WERI-Rb-1 (cell line): ENCODE measurements at regions not wholly inside any gene's neighbourhood (a gene's known extent, or its start where the extent isn't known, plus 50 kb on each side); places are given as distances from the start of the nearest gene placed in this dataset.

ENCODE experiments used
- DNase-seq: peaks from one replicate; pipeline ENCODE4 v3.0.0-alpha.2; 2020
- H3K27ac ChIP-seq: fragments of 250-450 bp; sonication (Bioruptor Pico); 2 replicates; pipeline ENCODE4 v1.5.1; 2020; ENCODE audit warnings: mild to moderate bottlenecking, moderate library complexity
- H3K27me3 ChIP-seq: fragments of 250-450 bp; sonication (Bioruptor Pico); 2 replicates; pipeline ENCODE4 v1.5.1; 2021; ENCODE audit warnings: mild to moderate bottlenecking, low read depth, moderate library complexity; ENCODE audit not compliant: insufficient read depth, severe bottlenecking
- H3K36me3 ChIP-seq: fragments of 250-450 bp; sonication (Bioruptor Pico); 2 replicates; pipeline ENCODE4 v1.5.1; 2020; ENCODE audit warnings: mild to moderate bottlenecking, moderate library complexity
- H3K4me3 ChIP-seq: 2 replicates; pipeline ENCODE4 v1.5.1; 2011; ENCODE audit warnings: low read depth, mild to moderate bottlenecking, control low read depth, low read length
- H3K9me3 ChIP-seq: fragments of 250-450 bp; sonication (Bioruptor Pico); 2 replicates; pipeline ENCODE4 v1.5.1; 2021; ENCODE audit warnings: mild to moderate bottlenecking, moderate library complexity; ENCODE audit not compliant: severe bottlenecking
- CTCF ChIP-seq: IDR thresholded peaks from 2 replicates; pipeline ENCODE4 v1.5.1; 2011; ENCODE audit warnings: low read depth, mild to moderate bottlenecking, control low read depth, inconsistent platforms, low read length

DNA sequence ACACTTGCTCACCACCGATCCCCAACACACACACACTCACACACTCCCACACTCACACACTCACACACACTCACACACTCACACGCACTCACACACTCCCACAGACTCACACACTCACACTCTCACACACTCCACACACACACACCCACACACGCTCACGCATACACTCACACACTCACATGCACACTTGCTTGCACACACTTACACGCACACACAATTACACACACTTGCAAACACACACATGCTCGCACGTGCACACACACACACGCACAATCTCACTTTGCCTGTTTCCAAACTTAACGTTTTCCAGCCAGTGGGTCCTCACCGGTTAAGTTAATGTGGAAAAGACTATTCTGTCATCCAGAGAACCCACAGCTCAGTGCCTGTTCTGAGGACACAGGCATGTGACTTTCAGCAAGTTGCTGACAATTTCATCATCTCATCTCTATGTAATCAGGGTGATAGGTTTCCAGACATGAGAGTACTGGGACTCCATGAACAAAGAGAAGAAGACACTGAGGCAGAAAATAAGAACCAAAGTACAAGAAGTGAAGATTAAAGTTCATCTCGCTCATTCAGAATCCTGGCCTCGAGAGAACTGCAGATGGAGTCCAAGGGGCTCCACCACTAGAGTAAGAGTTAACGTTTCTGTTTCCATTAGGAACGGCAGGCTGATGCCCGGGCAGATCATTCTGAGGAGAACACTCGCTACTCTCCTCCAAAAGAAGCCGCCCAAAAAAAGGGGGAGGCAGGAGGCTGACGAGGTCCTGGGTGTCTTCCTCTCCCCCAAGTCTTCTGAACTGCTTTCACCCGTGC, 153.2 kb upstream of the FRG1 start:
- Histone ChIP-seq H3K36me3 (no peaks in the 10 kb centered on the region), H3K27ac (no peak overlapping the region), H3K4me3 (no peak overlapping the region), H3K9me3 (no peaks in the 10 kb centered on the region), H3K27me3 (peaks cover 96% of the 10 kb centered on the region)
- no peak for DNase-seq
- no peak for TF ChIP-seq CTCF

DNA sequence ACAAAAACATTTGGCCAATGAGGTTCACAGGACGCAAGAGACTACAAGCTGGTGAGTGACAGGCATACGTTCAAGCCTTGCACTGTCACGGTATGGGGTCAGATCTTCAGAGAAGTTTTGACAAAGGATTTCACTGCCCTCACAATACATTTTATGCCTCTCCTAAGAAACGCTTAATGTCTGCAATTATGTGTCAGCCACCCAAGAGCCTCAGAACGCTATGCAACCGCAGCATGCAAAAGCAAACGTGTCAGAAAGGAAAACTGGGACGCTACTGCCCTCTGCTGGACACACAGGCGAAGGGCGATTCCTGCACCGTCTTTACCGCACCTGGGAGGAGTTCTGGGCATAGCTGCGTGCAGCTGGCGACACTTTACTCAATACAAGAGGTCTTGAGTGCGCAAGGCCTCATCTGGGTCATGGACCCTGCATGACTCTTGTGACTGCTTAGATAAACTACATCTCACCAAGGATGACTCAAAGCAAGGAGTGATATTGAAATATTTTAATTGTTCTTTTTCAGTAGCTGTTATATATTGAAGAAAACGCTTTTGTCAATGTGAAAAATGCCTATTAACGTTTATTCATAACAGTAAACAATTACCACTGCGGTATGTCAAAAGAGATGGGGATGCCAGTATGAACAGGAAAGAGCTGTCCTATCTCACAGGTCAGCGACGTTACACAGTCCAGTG, 147.6 kb upstream of the FRG1 start:
- H3K27me3 ChIP-seq: peaks cover 90% of the 10 kb centered on the region
- peak; percentile 98 for TF ChIP-seq CTCF
- no peaks in the 10 kb centered on the region for H3K36me3 ChIP-seq
- H3K4me3 ChIP-seq: no peak overlapping the region
- H3K27ac ChIP-seq: no peak overlapping the region
- H3K9me3 ChIP-seq: no peaks in the 10 kb centered on the region
- DNase-seq: peak; percentile 67

GRCh38 chr4:189800545-189801088, 140.1 kb upstream of the FRG1 start:
- Histone ChIP-seq H3K9me3 (no peaks in the 10 kb centered on the region), H3K4me3 (no peak overlapping the region), H3K27me3 (peaks cover 73% of the 10 kb centered on the region), H3K27ac (no peak overlapping the region), H3K36me3 (no peaks in the 10 kb centered on the region)
- DNase-seq: no peak
- no peak for TF ChIP-seq CTCF

- Histone ChIP-seq H3K4me3 (no peak overlapping the region), H3K27ac (no peak overlapping the region), H3K9me3 (peaks cover 13% of the 10 kb centered on the region), H3K36me3 (no peaks in the 10 kb centered on the region), H3K27me3 (peaks cover 80% of the 10 kb centered on the region)
- no peak for DNase-seq
- TF ChIP-seq CTCF: peak; percentile 38
Measured at GRCh38 chr4:189802884-189803283, 137.8 kb upstream of the FRG1 start.

GRCh38 chr4:189804894-189805293, 135.8 kb upstream of the FRG1 start:
- no peak for TF ChIP-seq CTCF
- Histone ChIP-seq H3K9me3 (peaks cover 13% of the 10 kb centered on the region), H3K36me3 (no peaks in the 10 kb centered on the region), H3K27me3 (peaks cover 93% of the 10 kb centered on the region), H3K27ac (no peak overlapping the region), H3K4me3 (no peak overlapping the region)
- no peak for DNase-seq
